ENCODE measurements at regions not wholly inside any gene's neighbourhood (a gene's known extent, or its start where the extent isn't known, plus 50 kb on each side); places are given as distances from the start of the nearest gene placed in this dataset.
"Not testable (repeated sequence)": the region's sequence is repeated elsewhere in the genome, so short reads cannot be mapped to it uniquely, and the experiment has no call there.

GRCh38 chr17:36845916-36846315 lies 91.4 kb upstream of the LHX1 start:
- DNase-seq (ENCODE audit: low spot score), result no peak

- no peak for DNase-seq (ENCODE audit: low spot score)
These were observed 90.6 kb upstream of the LHX1 start for GRCh38 chr17:36846410-36847292.

- no peak for DNase-seq (ENCODE audit: low spot score)
These were observed 89.0 kb upstream of the LHX1 start for GRCh38 chr17:36848008-36848902.

- not testable (repeated sequence) for DNase-seq (ENCODE audit: low spot score)
These were observed 88.3 kb upstream of the LHX1 start for GRCh38 chr17:36849020-36849419.

GRCh38 chr17:36849871-36850348 lies 87.4 kb upstream of the LHX1 start:
- no peak for DNase-seq (ENCODE audit: low spot score)

DNA sequence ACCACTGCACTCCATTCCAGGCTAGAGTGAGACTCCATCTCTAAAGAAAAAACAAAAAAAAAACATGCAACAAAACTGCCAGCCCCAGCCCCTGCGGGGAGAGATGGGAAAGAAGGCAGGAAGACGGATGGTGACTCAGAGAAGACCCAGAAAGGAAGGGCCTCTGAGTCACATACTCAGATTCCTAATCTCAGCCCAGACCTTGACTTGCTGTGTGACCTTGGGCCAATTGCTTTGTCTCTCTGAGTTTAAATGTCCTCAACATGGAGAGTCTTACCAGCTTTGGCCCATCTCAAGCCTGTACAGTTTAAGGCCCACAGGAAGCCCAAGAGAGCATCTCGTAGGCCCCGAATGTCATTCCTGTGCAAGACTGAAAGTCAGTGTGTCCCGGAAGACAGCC lies 86.5 kb upstream of the LHX1 start:
- no peak for DNase-seq (ENCODE audit: low spot score)

DNA sequence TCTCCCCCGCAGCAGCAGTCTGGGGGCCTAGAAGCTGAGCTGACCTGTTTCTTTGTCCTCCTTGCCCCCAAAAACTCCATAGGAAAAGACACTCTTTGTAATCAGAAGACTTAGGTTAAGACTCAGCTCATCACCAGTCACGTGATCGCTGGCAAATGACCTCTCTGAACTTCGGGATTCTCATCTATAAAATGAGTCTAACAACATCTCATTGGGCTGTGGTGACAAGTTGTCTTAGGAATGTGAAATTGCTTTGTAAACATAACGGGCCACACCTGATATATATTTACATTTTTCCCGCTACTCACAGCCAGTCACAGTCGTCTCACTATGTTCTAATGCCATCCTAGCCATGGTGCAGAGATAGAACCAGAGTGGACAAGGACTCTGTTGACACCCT lies 86.0 kb upstream of the LHX1 start:
- no peak for DNase-seq (ENCODE audit: low spot score)

DNA sequence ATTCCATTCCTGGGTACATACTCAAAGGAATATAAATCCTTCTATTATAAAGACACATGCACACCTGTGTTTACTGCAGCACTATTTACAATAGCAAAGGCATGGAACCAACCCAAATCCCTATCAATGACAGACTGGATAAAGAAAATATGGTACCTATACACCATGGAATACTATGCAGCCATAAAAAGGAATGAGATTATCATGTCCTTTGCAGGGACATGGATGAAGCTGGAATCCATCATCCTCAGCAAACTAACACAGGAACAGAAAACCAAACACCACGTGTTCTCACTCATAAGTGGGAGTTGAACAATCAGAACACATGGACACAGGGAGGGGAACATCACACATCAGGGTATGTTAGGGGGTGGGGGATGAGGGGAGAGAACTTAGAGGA lies 84.8 kb upstream of the LHX1 start:
- DNase-seq (ENCODE audit: low spot score), result not testable (repeated sequence)

DNA sequence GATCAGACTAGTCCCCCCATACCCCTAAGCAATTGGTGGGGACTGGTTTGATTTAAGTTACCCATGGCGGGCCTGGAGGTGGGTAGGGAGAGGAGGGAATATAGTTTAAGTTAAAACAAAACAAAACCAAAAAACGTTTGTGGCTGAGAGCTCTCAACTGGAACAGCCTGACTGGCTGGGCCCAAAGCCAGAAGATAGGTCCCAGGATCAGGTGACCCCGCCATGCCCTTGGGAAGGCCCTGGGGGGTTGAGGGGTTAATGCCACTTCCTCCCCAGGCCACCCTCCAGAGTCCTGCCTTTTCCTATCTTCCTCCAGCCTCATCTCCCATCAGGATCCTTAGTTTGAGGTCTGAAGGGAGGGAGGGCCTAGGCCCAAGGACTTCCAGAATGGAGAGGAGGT lies 82.3 kb upstream of the LHX1 start:
- DNase-seq (ENCODE audit: low spot score), result no peak

GRCh38 chr17:36855459-36855858 lies 81.8 kb upstream of the LHX1 start:
- no peak for DNase-seq (ENCODE audit: low spot score)

DNA sequence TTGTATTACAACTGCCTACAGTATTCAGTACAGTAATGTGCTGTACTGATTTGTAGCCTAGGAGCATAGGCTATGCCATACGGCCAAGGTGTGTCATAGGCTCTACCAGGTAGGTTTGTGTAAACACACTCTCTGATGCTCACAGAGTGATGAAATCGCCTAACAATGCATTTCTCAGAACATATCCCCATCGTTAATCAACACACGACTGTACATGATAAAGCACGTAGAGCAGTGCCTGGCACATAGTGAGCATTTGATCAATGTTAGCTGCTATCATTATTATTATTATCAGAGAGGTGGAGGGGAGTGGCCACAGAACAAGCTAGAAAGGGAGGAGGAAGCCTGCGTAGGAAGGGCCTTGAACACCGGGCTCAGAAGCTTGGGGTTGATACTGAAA lies 81.1 kb upstream of the LHX1 start:
- no peak for DNase-seq (ENCODE audit: low spot score)

DNA sequence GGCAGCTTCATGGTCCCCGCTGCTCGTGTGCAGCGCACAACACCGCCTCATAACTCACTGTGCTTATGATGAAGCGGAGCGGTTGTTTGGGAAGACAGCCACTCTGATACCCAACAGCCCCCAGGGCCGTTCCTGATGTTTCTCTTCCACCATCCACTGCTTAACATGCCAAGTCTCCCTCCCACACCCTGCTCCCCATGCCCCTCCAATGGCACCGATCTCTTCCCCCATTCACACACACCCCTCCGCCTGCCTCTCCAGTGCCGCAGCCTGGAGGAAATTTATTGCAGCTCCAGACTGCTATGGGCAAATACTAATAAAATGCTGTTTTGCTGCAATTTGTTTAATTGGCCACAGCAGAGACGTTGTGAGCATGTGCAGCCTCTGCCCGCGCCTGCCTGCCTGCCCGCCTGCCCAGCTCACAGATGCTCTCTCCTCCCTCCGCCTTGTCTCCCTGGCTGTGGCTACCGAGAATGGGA lies 80.3 kb upstream of the LHX1 start:
- DNase-seq (ENCODE audit: low spot score), result no peak

- no peak for DNase-seq (ENCODE audit: low spot score)
These were observed 79.6 kb upstream of the LHX1 start for GRCh38 chr17:36857698-36858097.

GRCh38 chr17:36858119-36859002 lies 78.9 kb upstream of the LHX1 start:
- DNase-seq (ENCODE audit: low spot score), result no peak

DNA sequence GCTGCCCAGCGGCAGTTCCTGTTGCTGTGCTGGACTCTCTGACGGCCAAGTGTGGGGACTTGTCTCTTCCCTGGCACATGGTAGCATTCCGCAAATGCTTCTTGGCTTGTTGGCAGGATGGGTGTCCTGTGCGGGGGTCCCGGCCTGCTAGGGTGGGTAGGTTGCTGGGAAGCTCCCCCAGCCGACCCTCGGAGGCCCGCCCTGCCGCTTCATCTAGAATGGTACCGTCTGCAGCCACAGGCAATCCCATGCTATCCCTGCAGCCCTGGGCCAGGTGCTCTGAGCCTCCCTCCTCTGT lies 78.3 kb upstream of the LHX1 start:
- no peak for DNase-seq (ENCODE audit: low spot score)

GRCh38 chr17:36859706-36860105 lies 77.6 kb upstream of the LHX1 start:
- DNase-seq (ENCODE audit: low spot score), result no peak

DNA sequence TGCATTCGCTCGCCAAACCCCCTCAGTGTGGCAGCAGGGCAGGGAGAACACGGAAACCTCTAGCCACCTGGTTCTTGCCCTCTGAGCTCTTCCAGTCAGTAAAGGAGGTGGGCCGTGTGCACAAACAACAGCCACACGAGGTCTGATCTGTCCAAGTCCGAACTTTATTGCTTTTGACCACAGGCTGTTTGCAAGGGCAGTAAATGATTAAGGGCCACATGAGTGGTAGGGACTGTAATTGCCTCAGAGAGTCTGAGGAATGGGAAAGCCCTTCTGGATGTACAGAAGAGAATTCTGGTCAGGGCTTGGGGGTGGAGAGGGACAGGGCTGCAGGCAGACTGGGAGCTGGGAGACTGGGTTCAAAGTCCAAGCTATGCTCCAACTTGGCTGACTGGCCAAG lies 75.7 kb upstream of the LHX1 start:
- DNase-seq (ENCODE audit: low spot score), result no peak

GRCh38 chr17:36862116-36862920 lies 75.0 kb upstream of the LHX1 start:
- no peak for DNase-seq (ENCODE audit: low spot score)

- DNase-seq (ENCODE audit: low spot score), result no peak
These were observed 74.1 kb upstream of the LHX1 start for GRCh38 chr17:36863131-36863530.

GRCh38 chr17:36863676-36864612 lies 73.3 kb upstream of the LHX1 start:
- no peak for DNase-seq (ENCODE audit: low spot score)
